ENCODE measurements at regions not wholly inside any gene's neighbourhood (a gene's known extent, or its start where the extent isn't known, plus 50 kb on each side); places are given as distances from the start of the nearest gene placed in this dataset.

GRCh38 chr11:121762820-121763219 lies 310.1 kb upstream of the SORL1-AS1 start:
- no peak for DNase-seq (ENCODE audit: extremely low spot score)
- POLR2A ChIA-PET = no interaction called here
- CTCF ChIA-PET = interaction anchor here (1.3 kb wide), 1 partner anchor 9 kb away, joined by 4 read pairs; no protein-coding TSS in a partner anchor
- no peak for TF ChIP-seq CTCF (IDR thresholded peaks at IDR 0.05; ENCODE audit: control extremely low read depth, extremely low read depth, low read depth, missing control alignments)

DNA sequence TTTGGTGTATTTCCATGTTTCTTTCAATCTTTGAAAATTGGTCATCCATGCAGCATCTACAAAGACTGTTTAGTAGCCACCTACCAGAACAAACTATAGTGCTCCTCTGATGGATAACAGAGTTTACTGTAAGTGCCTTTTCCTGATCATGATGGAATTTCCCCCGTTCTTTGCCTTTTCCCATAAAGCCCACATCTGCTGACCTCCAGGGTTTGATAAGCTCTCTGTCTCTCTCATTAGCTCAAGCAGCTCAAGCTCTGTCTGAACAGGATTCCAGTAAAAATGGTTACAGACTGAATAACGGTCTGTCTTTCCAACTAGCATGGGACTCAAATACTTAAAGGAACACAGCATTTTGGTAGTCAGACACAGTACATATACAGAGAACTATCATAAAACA lies 308.4 kb upstream of the SORL1-AS1 start:
- ChIA-PET CTCF (interaction anchor here (1.4 to 1.5 kb wide), 2 partner anchors 19 to 25 kb away, joined by 3 to 6 read pairs; no protein-coding TSS in a partner anchor), POLR2A (no interaction called here)
- TF ChIP-seq CTCF (IDR thresholded peaks at IDR 0.05; ENCODE audit: control extremely low read depth, extremely low read depth, low read depth, missing control alignments) = no peak
- no peak for DNase-seq (ENCODE audit: extremely low spot score)

DNA sequence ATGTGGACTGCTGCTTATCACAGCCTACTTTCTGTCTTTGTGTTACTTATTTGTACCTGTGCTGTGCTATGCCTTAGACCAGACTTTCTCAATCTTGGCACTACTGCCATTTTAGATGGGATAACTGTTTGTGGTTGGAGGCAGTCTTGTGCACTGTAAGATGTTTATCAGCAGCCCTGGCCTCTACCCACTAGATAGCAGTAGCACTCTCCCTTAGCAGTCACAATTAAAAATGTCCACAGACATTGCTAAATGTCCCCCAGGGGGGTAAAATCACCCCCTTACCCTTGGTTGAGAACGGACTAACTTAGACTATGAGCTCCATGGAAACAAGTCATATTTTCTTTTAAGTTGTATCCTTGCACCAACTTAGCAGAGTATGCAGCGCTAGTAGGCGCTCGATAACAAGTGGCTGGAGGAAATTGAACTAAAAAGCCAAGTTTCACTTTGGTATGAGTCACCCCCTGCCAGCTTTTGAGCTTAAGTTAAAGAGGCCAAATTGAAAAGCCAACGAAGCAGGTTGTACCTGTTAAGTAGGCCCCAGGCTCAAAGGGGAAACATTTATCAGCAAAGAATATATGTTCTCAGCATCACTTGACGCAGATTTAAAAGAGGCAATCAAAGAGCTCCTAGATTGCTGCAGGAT lies 304.8 kb upstream of the SORL1-AS1 start:
- DNase-seq (ENCODE audit: extremely low spot score) = no peak
- ChIA-PET POLR2A (no interaction called here), CTCF (interaction anchor here (1.9 kb wide), 1 partner anchor 13 kb away, joined by 4 read pairs; no protein-coding TSS in a partner anchor)
- no peak for TF ChIP-seq CTCF (IDR thresholded peaks at IDR 0.05; ENCODE audit: control extremely low read depth, extremely low read depth, low read depth, missing control alignments)

DNA sequence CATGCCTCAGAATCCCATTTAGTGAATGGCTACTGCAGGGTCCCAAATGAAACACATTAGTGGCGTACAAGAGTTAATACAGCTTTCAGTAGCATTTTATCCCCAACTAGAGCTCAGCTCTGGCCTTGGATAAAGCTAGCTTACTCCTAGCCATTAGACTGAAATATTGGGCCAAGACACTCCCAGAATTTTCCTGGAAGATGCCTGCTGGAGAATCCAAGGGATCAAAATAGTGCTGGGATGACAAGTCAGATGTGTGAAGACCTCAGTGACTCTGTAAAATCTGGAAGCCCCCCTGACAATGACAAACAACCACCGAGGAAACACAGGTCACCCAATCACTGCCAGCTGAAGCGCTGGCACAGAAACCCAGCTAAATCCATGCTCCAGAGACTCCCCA lies 303.1 kb upstream of the SORL1-AS1 start:
- ChIA-PET POLR2A (no interaction called here), CTCF (interaction anchor here (1.3 to 1.6 kb wide), 2 partner anchors 10 to 15 kb away, joined by 3 to 4 read pairs; no protein-coding TSS in a partner anchor)

GRCh38 chr11:121755191-121755590 lies 302.4 kb upstream of the SORL1-AS1 start:
- TF ChIP-seq CTCF (IDR thresholded peaks at IDR 0.05; ENCODE audit: control extremely low read depth, extremely low read depth, low read depth, missing control alignments) = no peak
- CTCF ChIA-PET = interaction anchor here (1.3 to 1.6 kb wide), 2 partner anchors 9 to 16 kb away, joined by 3 to 4 read pairs; no protein-coding TSS in a partner anchor
- no peak for DNase-seq (ENCODE audit: extremely low spot score)
- POLR2A ChIA-PET = no interaction called here

More for the DNA sequence above, 303.1 kb upstream of the SORL1-AS1 start:
- TF ChIP-seq CTCF (IDR thresholded peaks at IDR 0.05; ENCODE audit: control extremely low read depth, extremely low read depth, low read depth, missing control alignments) = no peak
- DNase-seq (ENCODE audit: extremely low spot score) = no peak

DNA sequence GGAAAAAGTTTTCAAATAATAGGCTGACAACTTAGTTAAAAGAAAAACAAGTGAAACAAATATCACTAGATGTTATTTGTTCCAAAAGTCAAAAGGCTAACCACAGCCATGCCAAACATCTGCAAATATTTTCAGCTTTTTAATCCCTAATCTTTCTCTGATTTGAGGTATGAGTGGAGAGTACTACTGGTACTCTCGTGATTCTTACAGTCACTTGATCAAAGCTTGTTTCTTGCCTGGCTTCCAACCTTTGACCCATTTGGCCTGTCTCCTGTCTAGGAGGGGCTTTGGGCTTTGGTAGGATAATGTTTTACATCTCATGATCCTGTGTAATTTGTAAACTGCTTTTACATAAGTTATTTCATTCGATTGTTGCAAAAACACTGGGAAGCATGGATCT lies 301.8 kb upstream of the SORL1-AS1 start:
- DNase-seq (ENCODE audit: extremely low spot score) = no peak
- TF ChIP-seq CTCF (IDR thresholded peaks at IDR 0.05; ENCODE audit: control extremely low read depth, extremely low read depth, low read depth, missing control alignments) = no peak
- ChIA-PET POLR2A (no interaction called here), CTCF (interaction anchor here (0.9 to 1.6 kb wide), 4 partner anchors 9 to 17 kb away, joined by 3 to 4 read pairs (median 4); no protein-coding TSS in a partner anchor)
